Astrocyte of the spinal cord (primary cell): ENCODE measurements at regions not wholly inside any gene's neighbourhood (a gene's known extent, or its start where the extent isn't known, plus 50 kb on each side); places are given as distances from the start of the nearest gene placed in this dataset.

Source experiments
- DNase-seq: peaks from one replicate; pipeline ENCODE4 v3.0.0; 2011; ENCODE audit warnings: low read depth, low spot score
- H3K4me3 ChIP-seq: 2 replicates; pipeline ENCODE4 v1.5.1; 2011; ENCODE audit warnings: low read depth, mild to moderate bottlenecking, low read length, moderate library complexity
- in situ Hi-C: cut with HindIII; loops from 2 replicates; pipeline ENCODE4 v1.10.0; 2017; ENCODE audit warnings: low sequenced_read_pairs
- TF ChIP-seq, protein P1 (sequence below): IDR thresholded peaks from 2 replicates; pipeline ENCODE4 v1.5.1; 2012; ENCODE audit warnings: low read depth, mild to moderate bottlenecking, low read length, inconsistent platforms

DNA sequence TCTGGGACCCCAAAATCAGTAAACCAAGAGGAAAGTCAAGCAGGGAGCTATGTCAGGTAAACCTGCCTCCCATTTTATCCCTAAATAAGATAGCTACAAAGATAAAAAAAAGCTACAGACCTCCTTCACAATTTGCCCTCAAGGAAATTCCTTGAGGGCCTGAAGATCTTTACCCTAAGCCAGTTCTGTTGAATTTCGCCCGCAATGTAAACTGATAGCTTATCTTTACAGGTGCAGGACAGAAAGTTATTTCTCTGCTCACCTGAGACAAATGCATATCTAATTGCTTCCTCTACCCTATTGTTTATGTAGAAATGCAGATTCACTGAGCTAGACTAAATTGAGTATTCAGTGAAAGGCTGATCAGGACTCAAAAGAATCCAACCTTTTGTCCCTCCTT is 153.4 kb upstream of the CHRM3 start:
- no peak for DNase-seq
- H3K4me3 ChIP-seq = no peak overlapping the region
- in situ Hi-C loops = no loop called here
- TF ChIP-seq, protein P1, sequence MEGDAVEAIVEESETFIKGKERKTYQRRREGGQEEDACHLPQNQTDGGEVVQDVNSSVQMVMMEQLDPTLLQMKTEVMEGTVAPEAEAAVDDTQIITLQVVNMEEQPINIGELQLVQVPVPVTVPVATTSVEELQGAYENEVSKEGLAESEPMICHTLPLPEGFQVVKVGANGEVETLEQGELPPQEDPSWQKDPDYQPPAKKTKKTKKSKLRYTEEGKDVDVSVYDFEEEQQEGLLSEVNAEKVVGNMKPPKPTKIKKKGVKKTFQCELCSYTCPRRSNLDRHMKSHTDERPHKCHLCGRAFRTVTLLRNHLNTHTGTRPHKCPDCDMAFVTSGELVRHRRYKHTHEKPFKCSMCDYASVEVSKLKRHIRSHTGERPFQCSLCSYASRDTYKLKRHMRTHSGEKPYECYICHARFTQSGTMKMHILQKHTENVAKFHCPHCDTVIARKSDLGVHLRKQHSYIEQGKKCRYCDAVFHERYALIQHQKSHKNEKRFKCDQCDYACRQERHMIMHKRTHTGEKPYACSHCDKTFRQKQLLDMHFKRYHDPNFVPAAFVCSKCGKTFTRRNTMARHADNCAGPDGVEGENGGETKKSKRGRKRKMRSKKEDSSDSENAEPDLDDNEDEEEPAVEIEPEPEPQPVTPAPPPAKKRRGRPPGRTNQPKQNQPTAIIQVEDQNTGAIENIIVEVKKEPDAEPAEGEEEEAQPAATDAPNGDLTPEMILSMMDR = no peak

DNA sequence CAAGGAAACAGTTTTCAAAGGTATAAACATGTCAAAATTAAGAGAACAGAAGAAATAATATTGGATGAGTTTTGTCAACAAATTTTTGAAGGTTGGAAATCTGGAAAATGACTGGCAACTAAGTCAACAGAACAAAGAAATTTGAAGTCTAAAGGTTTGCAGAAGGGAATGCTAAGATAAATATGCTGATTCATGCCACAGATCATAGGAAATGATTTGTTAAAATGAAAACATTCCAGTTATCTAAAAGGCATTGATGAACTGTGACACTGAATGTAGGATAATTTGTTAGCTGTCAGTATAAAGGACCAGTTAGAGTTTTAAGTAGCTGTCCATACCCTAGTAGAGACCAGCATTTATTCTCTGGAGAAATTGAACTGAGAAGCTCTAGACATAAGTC is 157.9 kb upstream of the CHRM3 start:
- in situ Hi-C loops = no loop called here
- TF ChIP-seq, protein P1 = no peak
- no peak for DNase-seq
- H3K4me3 ChIP-seq = no peak overlapping the region

DNA sequence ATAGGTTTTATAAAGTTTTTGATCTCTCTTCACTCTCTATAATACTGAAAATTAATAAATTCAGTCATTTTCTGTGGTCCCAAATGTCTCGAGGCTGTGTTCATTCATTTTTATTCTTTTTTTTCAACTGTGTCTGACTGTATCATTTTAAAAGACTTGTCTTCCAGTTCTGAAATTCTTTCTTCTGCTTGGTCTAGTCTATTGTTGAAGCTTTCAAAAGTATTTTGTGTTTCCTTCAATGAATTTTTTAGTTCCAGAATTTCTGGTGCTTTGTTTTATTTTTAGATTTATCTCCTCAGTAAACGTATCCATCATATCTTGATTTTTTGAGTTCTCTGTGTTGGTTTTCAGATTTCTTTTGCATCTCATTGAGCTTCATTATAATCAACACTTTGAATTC is 161.0 kb upstream of the CHRM3 start:
- DNase-seq = no peak
- in situ Hi-C loops = no loop called here
- TF ChIP-seq, protein P1 = no peak
- H3K4me3 ChIP-seq = no peak overlapping the region

DNA sequence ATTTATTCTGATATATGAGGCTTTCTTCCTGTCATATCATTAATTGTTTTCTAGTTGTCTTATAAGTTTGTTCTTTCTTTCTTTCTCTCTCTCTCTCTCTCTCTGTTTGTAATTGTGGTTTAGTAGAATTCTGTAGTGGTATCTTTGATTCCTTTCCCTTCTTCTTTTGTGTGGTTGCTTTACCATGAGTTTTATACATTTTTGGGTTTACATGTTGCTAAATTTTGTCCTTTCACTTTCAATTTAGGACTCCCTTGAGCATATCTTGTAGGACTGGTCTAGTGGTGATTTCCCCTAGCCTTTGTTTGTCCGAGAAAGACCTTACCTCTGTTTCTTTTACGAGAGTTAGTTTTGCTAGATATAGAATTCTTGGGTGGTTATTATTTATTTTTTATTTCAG is 162.3 kb upstream of the CHRM3 start:
- DNase-seq = no peak
- no peak overlapping the region for H3K4me3 ChIP-seq
- in situ Hi-C loops = no loop called here
- TF ChIP-seq, protein P1 = no peak

DNA sequence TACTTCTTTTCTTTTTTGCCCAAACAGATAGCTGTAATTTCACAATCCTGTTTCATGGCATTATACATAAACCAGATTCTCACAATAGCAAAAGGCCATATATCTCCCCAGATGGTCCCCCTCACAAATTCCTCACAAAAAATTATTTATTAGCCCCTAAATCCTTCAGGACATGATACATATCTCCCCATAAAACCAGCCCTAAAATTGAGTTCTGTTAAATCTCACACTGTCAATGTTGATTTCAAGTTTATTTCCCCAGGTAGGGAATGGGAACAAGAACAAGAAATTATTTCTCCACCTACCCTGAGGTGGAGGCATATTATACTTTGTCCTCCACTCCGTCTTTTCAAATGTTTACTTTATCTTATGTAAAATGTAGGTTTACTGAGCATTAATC is 163.4 kb upstream of the CHRM3 start:
- TF ChIP-seq, protein P1 = no peak
- no peak for DNase-seq
- no peak overlapping the region for H3K4me3 ChIP-seq
- in situ Hi-C loops = no loop called here

DNA sequence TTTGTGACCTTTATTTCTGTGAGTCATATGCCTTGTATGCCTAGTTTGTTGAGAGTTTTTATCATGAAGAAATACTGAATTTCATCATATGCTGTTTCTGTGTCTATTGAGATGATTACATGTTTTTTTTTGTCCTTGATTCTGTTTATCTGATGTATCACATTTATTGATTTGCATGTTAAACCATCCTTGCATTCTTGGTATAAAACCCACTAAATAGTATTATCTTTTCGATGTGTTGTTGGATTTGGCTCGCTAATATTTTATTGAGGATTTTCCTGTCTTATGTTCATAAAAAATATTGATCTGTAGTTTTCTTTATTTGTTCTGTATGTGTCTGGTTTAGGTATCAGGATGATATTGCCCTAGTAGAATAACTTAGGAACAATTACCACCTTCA is 164.7 kb upstream of the CHRM3 start:
- in situ Hi-C loops = no loop called here
- no peak for DNase-seq
- TF ChIP-seq, protein P1 = no peak
- H3K4me3 ChIP-seq = no peak overlapping the region

DNA sequence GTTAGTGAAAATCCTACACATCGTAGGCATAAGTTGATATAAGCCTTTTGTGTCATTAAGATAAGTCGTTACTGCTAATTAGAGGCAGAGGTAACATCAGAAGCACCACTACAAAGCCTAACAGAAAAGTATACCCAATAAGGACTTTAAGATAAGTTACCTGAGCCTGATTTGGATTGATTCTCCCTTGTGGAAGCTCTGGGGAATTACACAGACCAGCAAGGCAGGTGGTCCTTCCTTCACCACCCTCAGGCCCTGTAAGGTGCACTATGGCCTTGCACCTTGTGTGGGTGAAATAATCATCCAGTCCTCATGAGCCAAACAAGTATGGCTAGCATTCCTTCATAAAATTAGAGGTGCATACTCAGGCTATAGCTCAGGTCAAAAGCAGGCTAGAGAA is 166.7 kb upstream of the CHRM3 start:
- TF ChIP-seq, protein P1 = no peak
- DNase-seq = no peak
- in situ Hi-C loops = no loop called here
- H3K4me3 ChIP-seq = no peak overlapping the region
